Heart left ventricle (tissue), 16 donors: ENCODE measurements at regions not wholly inside any gene's neighbourhood (a gene's known extent, or its start where the extent isn't known, plus 50 kb on each side); places are given as distances from the start of the nearest gene placed in this dataset.

Experiments
- ATAC-seq, 4 donors: fragments of 200-7000 bp; cut with Tn5 transposase; one replicate each; pipeline ENCODE4 v1.9.1; 2020 to 2022; ENCODE audit warnings: moderate library complexity in 4 of 4, mild to moderate bottlenecking in 3 of 4, moderate number of reproducible peaks in 1 of 4
- DNase-seq, 5 donors: peaks; one replicate each; pipeline ENCODE4 v3.0.0-alpha.2; 2020
- H3K27ac ChIP-seq, 12 donors: fragments of 200-600 bp; sonication (generic) in 4 of 12; one replicate each; pipeline versions ENCODE4 v1.5.0 to v1.8.0; 2016 to 2022; ENCODE audit warnings: mild to moderate bottlenecking in 2 of 12
- H3K27me3 ChIP-seq, 9 donors: fragments of 200-600 bp; sonication (generic) in 2 of 9; one replicate each; pipeline versions ENCODE4 v1.5.1 to v1.8.0; 2016 to 2022; ENCODE audit warnings: mild to moderate bottlenecking in 3 of 9
- H3K36me3 ChIP-seq, 9 donors: fragments of 200-600 bp; sonication (generic) in 2 of 9; one replicate each; pipeline versions ENCODE4 v1.5.0 to v1.8.0; 2018 to 2022; ENCODE audit warnings: mild to moderate bottlenecking in 2 of 9
- H3K4me1 ChIP-seq, 12 donors: fragments of 200-600 bp; sonication (generic) in 4 of 12; one replicate each; pipeline versions ENCODE4 v1.5.0 to v1.8.0; 2016 to 2022; ENCODE audit warnings: mild to moderate bottlenecking in 3 of 12
- H3K4me3 ChIP-seq, 12 donors: fragments of 200-600 bp; sonication (generic) in 4 of 12; one replicate each; pipeline versions ENCODE4 v1.5.0 to v1.8.0; 2017 to 2022; ENCODE audit warnings: mild to moderate bottlenecking in 9 of 12, moderate library complexity in 4 of 12
- H3K9me3 ChIP-seq, 12 donors: fragments of 200-600 bp; sonication (generic) in 4 of 12; one replicate each; pipeline versions ENCODE4 v1.5.0 to v1.8.0; 2016 to 2022; ENCODE audit warnings: mild to moderate bottlenecking in 1 of 12
- CTCF ChIP-seq, 12 donors: fragments of 200-600 bp; sonication (generic) in 4 of 12; IDR thresholded peaks; one replicate each; pipeline versions ENCODE4 v1.5.0 to v1.8.0; 2018 to 2022; ENCODE audit warnings: antibody characterized with exemption in 12 of 12, mild to moderate bottlenecking in 5 of 12
- POLR2A ChIP-seq, 2 donors: fragments of 450-650 bp; IDR thresholded peaks; one replicate each; pipeline ENCODE4 v1.6.1; 2017; ENCODE audit warnings: antibody characterized with exemption in 2 of 2, mild to moderate bottlenecking in 2 of 2, moderate library complexity in 2 of 2
- whole genome bisulfite sequencing, 4 donors: extraction: QIAGEN DNeasy Blood & Tissue Kit in 2 of 4; methylation state at CpG; one replicate each; pipeline versions ENCODE4 v1.1.5 to v1.1.7; 2013 to 2018; 5-methylcytosine and 5-hydroxymethylcytosine counted together
- intact Hi-C, 10 donors: fragments of 100-400 bp; cut with DNase I; formaldehyde crosslinking; loops; one replicate each; pipeline versions ENCODE4 v1.11.1 to v1.14.2; 2022
- donor health status: ischemic (EF 13 %, LVEDD 7.1; RV severe dilation, severe dysfunction).
- donor health status: healthy with polysubstance abuse.
- donor health status: DM: no; HTN: yes; CAD: no.
- donor health status: DM: no; HTN: no; CAD: no.
- donor health status: ischemic (EF 25% LVEDD 6.9; RV normal size, moderate dysfunction).
- donor health status: ischemic (EF 25% LVEDD 5.7; RV mildly dilated, moderate dysfunction).
- donor health status: healthy.
- donor health status: DM: yes; HTN: yes; CAD: no.
- donor health status: ischemic (EF 35%, LVEDD 5.7; RV mildly dilated, moderate dysfunction).
- donor health status: nonischemic (EF 11% LVEDD 7.7; RV severe dilation, severe dysfunction).
- donor health status: DM: yes; HTN: yes; CAD: no.
- donor health status: PGD.
- donor health status: ischemic (EF 29% LVEDD 5.4; RV normal size, mild dysfunction).
- donor health status: nonischemic (EF 23%, LVEDD 6.1; RV moderate dilation, normal function).

GRCh38 chr16:9500872-9501271, 409.4 kb downstream of the HAPSTR1 start:
- 67 to 86% (median 79%) methylated on average over 2 of the region's 2 CpGs for WGBS, 4 donors
- no peaks in the 10 kb centered on the region for H3K9me3 ChIP-seq
- H3K36me3 ChIP-seq, result no peaks in the 10 kb centered on the region
- ATAC-seq (no peak), DNase-seq (no peak)
- peaks cover 0 to 4% (median 0%) of the 10 kb centered on the region in 9 donors for H3K27me3 ChIP-seq
- no peak overlapping the region for H3K4me3 ChIP-seq
- intact Hi-C loops, result loop anchor here in 1 of 10 donors (10.0 kb wide), 1 partner anchor 196 kb away; no protein-coding TSS in a partner anchor
- no peak for TF ChIP-seq CTCF (IDR thresholded peaks at IDR 0.05)
- TF ChIP-seq POLR2A (IDR thresholded peaks at IDR 0.05), result no peak
- H3K27ac ChIP-seq, result no peak overlapping the region
- peaks cover 0 to 4% (median 0%) of the 10 kb centered on the region in 12 donors for H3K4me1 ChIP-seq

- Histone ChIP-seq H3K27ac (no peak overlapping the region), H3K27me3 (no peaks in the 10 kb centered on the region), H3K4me3 (no peak overlapping the region), H3K4me1 (peaks cover 0 to 4% (median 0%) of the 10 kb centered on the region in 12 donors), H3K36me3 (no peaks in the 10 kb centered on the region), H3K9me3 (no peaks in the 10 kb centered on the region)
- ATAC-seq, result no peak
- WGBS, 4 donors, result 26 to 38% (median 35%) methylated on average over 3 of the region's 3 CpGs
- TF ChIP-seq CTCF (IDR thresholded peaks at IDR 0.05), result no peak
- no peak for TF ChIP-seq POLR2A (IDR thresholded peaks at IDR 0.05)
- no peak for DNase-seq
- intact Hi-C loops, result loop anchor here in 1 of 10 donors (10.0 kb wide), 1 partner anchor 199 kb away; no protein-coding TSS in a partner anchor
Measured at GRCh38 chr16:9503251-9503984, 412.0 kb downstream of the HAPSTR1 start.

GRCh38 chr16:9508328-9508936, 417.0 kb downstream of the HAPSTR1 start:
- no peak for DNase-seq
- no peak for ATAC-seq
- Histone ChIP-seq H3K27ac (no peak overlapping the region), H3K4me3 (no peak overlapping the region), H3K9me3 (peaks cover 0 to 12% (median 0%) of the 10 kb centered on the region in 12 donors), H3K27me3 (no peaks in the 10 kb centered on the region), H3K36me3 (no peaks in the 10 kb centered on the region), H3K4me1 (no peaks in the 10 kb centered on the region)
- TF ChIP-seq CTCF (IDR thresholded peaks at IDR 0.05) (no peak), POLR2A (IDR thresholded peaks at IDR 0.05) (no peak)
- 76 to 89% (median 84%) methylated on average over 6 of the region's 6 CpGs for WGBS, 4 donors
- intact Hi-C loops, result loop anchor here in 1 of 10 donors (10.0 kb wide), 1 partner anchor 204 kb away; no protein-coding TSS in a partner anchor

- H3K27me3 ChIP-seq, result no peaks in the 10 kb centered on the region
- H3K9me3 ChIP-seq, result peaks cover 0 to 20% (median 0%) of the 10 kb centered on the region in 12 donors
- H3K4me1 ChIP-seq, result no peaks in the 10 kb centered on the region
- no peak overlapping the region for H3K27ac ChIP-seq
- DNase-seq (no peak), ATAC-seq (no peak)
- H3K4me3 ChIP-seq, result no peak overlapping the region
- H3K36me3 ChIP-seq, result no peaks in the 10 kb centered on the region
- no peak for TF ChIP-seq POLR2A (IDR thresholded peaks at IDR 0.05)
- TF ChIP-seq CTCF (IDR thresholded peaks at IDR 0.05), result no peak
- intact Hi-C loops, result loop anchor here in 1 of 10 donors (10.0 kb wide), 1 partner anchor 205 kb away; no protein-coding TSS in a partner anchor
- 43 to 67% (median 54%) methylated on average over 2 of the region's 2 CpGs for WGBS, 4 donors
Measured at GRCh38 chr16:9509663-9510062, 418.2 kb downstream of the HAPSTR1 start.
